Spleen (tissue), 7 donors: ENCODE measurements at regions not wholly inside any gene's neighbourhood (a gene's known extent, or its start where the extent isn't known, plus 50 kb on each side); places are given as distances from the start of the nearest gene placed in this dataset.

Source experiments
- CTCF ChIP-seq, 11 experiments: fragments of 200-600 bp in 7 of 11; fragments of 450-650 bp in 4 of 11; sonication (generic) in 4 of 11; IDR thresholded peaks in 8 of 11; conservative IDR thresholded peaks in 3 of 11; 1 replicate in 7 of 11; 2 replicates in 4 of 11; pipeline versions ENCODE4 v1.4.0 to v1.8.0; 2016 to 2021; ENCODE audit warnings: antibody characterized with exemption in 11 of 11, inconsistent platforms in 4 of 11, mild to moderate bottlenecking in 1 of 11
- POLR2A ChIP-seq, 3 donors: fragments of 450-650 bp; IDR thresholded peaks; one replicate each; pipeline ENCODE4 v1.5.1; 2017; ENCODE audit warnings: antibody characterized with exemption in 3 of 3, mild to moderate bottlenecking in 1 of 3
- donor health status: DM: no; HTN: no; CAD: no; lungs with moderate emphysema.
- donor health status: DM: no; HTN: no; CAD: no.
- donor health status: DM: no; HTN: no; CAD: no.

- TF ChIP-seq CTCF (IDR thresholded peaks at IDR 0.05 in 8 of 11, conservative IDR thresholded peaks at IDR 0.05 in 3 of 11), result no peak
- TF ChIP-seq POLR2A (IDR thresholded peaks at IDR 0.05), result no peak
Measured at GRCh38 chr3:84110787-84111186, 848.0 kb upstream of the CADM2 start.
